ENCODE measurements at regions not wholly inside any gene's neighbourhood (a gene's known extent, or its start where the extent isn't known, plus 50 kb on each side); places are given as distances from the start of the nearest gene placed in this dataset.
"Not testable (repeated sequence)": the region's sequence is repeated elsewhere in the genome, so short reads cannot be mapped to it uniquely, and the experiment has no call there.

DNA sequence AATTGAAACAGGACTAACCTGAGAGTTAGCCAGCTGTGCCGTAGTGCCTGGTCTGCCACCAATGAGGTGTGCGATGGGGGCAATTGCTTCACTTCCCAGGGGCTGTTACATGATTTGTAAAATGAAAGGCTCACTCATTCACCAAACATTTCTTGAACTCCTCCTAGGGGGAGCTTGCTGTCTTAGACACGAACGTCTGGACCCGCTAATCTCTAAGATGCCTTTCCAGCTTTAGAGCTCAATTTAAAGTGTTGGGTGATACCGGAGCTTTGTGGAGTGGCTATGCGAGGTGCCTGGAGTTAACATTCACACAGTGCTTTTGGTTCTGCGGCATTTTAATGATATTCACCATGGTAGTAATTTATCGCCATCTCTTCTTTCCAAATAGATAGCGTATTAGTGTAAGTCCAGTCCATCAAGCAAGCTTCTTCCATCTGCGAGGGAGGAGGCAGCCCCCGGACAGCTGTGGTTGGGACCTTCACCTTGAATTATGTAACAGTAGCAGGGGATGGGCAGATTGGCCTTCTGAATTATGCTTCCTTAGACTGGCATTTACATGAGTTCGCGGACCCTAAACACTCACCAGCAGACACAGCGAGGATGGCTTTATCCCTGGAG, 179.9 kb downstream of the ADSS2 start:
- no peak for DNase-seq

DNA sequence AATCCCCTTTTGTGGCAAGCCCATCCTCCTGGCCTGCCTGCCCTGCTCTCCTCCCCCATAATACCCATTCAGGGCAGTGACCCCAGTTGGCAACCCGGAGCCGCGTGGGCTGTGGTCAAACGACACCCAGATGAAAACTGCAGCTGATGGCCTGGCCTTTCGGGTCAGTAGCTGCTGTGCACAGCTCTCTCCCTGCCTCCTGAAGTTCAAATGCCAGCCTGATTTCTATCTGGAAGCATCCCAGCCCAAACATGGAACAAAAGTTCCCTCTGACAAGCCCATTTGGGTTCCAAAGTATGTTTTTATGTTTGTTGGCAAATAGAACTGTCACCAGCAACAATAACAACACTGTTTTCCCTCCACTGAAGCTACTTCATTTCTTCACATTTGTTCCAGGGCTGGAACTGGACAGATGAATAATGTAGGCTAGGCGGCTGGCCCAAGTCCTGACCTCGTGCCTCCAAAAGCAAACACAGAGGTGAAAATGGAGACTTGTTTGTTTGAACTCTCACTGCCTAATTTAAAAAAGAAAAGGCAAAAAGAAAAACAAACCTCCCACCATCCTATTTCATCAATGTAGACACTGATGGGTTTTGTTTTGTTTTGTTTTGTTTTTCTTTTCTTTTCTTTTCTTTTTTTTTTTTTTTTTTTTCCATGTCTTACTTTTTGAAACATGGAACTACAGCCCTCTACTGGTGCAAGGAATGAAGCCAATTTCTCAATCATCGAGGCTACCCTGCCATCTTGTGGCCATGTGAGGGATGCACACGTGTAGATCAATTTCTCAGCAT, 179.0 kb downstream of the ADSS2 start:
- DNase-seq = peak; percentile 82

DNA sequence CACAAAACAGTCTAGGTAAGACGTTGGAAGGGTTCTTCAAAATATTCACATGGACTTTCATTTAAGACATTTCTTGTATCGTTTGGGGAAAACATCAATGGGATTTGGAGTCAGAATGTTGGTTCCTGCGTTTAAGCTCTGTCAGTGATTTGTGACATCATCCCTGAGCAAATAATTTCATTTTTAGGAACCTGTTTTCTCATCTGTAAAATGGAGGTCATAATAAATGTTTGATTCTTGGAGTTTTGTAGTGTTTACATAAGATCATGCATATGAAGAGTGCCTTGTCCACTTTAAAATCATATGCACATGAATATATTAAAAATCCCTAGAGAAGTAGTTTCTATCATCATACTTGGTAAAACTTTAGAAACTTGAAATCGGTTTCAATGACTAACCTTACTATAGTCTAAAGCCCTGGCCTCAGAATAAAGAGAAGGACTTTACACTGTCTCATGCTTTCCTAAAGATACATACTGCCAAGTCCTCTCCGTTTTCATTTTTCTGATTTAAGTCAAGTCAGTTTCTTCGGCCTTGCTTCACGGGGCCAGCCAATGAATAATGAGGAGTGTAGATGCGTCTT, 178.4 kb downstream of the ADSS2 start:
- no peak for DNase-seq

DNA sequence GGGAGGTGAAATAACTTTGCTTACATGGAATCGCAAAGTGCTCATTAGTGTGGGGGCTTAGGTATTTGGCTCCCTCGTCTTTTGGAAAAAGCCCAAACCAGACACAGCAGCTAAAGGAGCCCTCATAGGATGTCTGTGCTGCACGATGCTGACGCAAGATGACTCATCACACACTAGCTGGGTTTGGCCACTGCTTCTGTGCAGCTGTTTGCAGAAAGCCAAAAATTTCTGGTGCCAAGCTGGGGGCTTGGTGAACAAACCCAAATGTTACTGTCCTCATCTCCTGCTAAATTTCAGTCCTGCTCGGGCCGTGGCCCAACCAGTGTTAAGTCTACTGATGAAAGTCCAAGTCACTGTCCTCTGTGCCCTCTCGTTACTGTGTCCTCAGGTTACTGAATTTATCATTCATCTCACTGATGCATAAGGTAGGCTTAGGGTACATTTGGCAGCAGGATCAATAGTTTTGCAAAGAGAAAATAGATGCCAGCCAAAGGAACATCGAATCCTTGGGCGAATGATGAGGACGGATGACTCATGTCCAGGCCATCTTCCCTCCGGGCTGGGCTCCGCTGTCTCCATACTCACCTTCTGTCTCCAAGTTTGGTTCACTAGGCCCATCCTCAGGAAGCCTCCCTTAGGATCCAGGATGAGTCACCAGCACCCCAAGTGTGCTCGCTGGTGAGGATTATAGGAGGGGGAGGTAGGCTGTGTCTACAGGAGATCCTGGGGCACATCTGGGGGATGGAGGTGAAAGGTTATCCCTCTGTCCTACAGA, 177.7 kb downstream of the ADSS2 start:
- peak; percentile 36 for DNase-seq

DNA sequence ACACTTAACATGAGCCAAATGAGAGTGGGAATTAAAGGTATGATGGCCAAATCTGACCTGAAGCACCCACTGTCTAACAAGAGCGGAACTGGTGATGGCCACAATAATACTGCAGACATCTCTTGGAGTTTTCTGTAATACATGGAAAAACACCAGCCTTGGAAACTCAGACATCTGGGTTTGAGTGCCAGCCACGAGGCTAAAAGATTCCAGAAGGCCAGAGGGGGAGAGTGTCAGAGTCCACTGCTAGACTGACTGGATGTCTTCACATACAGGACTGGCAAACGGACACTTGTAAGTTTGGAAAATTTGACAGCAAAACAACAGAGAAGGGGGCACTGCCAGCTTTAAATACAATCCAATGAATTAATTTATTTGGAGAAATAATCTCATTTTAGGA, 175.1 kb downstream of the ADSS2 start:
- DNase-seq = no peak

DNA sequence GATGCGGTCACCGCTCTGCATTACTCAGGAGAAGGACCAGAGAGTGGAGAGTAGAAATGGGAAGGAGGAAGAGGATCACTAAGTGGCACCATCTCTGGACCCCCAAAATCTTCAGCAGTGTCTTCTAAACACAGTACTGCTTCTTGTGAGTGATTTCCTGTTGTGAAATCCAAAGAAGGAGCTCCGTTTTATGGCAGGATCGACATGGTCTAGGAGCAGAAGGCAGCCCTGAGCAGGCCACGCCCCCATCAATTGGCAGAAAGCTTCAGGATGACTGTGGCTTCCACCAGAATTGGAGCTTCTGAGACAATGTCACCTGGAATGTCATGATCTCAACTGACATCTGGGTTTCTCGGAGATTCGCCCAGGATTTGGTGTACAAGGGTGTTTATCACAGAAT, 171.5 kb downstream of the ADSS2 start:
- DNase-seq = no peak

DNA sequence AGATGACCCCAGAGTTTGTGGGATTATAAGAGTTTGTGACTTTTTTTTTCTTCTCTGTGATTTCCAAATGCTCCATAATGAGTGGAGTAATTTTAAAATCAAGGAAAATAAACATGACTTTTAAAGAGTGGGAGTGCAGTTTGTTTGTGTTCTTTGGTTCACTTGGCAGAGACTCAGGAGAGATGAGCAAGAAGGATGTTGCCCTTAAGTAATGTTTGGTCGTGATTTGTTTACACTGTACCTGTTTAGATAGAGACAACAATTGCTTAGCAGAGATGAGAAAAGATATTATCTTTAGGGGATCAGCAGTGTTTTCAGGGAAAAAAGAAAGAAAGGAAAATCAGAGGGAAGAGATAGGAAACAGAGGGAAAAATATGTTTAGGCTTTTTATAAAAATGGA, 170.8 kb downstream of the ADSS2 start:
- DNase-seq = no peak

DNA sequence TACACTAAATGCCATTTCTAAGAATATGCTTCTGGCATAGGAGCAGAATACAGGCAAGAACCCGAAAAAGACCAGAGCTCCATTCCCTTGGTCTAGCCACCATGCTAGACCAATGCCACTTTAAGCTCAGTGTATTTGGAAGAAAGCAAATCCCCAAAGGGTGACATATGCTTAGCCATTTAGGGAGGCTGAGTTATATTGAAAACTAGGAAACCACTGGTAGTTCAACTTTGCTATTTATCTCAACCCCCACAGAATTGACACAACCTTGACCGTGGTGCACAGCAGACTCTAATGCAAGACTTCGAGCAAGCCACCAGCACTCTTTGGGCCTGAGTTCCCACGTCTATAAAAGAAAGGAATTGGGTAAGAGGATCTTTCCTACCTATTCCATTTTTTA, 167.9 kb downstream of the ADSS2 start:
- DNase-seq = no peak

DNA sequence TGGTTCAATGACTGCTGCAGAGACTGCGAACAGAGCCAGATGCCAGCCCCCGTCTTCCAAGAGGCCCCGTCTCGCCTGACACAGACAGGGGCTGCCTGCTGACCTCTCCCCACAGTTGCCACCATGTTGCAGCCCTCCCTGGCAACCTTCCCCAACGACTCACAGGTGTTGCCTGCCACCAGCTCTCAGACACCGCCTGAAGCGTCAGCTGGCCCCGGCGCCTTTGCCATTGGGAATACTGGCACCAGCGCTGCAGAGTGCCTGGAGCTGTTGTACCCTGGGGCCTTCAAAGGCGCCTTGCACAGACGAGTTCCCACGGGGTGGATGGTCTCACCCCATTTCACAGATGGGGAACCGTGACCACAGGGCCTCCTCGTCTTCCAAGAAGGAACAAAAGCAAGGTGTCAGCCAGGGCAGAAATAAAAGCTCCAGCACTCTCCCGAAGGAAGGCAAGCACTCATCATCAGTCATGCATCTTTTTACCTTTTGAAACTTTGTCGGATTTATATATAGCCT, 167.0 kb downstream of the ADSS2 start:
- no peak for DNase-seq

DNA sequence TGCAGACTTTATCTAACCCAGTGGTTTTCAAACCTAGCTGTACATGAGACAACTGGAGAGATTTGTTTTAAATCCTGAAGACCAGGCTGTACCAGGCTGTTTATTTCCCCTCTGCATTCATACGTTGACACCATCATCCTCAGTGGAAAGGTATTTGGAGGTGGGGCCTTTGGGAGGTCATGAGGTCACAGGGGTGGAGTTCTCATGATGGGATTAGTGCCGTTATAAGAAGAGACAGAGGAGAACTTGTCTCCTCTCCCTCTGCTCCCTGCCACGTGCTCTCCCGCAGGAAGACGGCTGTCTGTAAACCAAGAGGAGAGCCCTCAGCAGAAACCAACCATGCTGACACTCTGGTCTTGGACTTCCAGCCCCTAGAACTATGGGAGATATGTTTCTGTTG, 165.4 kb downstream of the ADSS2 start:
- no peak for DNase-seq

DNA sequence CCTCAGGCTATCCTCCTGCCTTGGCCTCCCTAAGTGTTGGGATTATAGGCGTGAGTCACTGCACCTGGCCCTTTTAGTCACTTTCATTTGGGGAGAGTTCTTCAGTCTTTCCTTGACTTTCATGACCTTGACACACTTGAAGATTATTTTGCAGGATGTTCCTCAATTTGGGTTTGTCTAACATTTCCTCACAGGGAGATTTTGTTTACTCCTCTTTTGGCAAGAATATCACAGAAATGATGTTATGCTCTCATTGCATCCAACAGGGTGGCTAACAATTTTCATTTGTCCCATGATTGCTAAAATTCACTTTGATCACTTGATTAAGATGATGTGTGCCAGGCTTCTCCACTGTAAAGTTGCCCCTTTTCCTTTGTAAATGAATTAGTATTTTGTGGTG, 164.0 kb downstream of the ADSS2 start:
- DNase-seq = no peak

DNA sequence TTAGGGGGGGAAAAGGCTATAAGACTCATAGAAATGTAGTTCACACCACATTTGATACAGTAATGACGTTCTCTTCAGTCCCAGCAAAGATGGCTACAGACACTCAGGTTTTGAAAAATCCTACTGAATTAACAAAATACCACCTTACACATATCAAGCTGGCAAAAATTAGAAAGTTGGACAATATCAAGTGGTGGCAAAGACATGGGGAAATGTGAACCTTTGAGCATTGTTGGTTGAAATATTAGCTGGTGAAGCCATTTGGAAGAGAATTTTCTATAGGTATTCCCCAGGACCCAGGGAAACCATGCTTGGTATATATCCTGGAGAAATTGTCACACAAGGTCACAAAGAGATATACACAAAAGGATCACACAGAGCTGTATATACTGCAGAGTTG, 163.0 kb downstream of the ADSS2 start:
- no peak for DNase-seq

DNA sequence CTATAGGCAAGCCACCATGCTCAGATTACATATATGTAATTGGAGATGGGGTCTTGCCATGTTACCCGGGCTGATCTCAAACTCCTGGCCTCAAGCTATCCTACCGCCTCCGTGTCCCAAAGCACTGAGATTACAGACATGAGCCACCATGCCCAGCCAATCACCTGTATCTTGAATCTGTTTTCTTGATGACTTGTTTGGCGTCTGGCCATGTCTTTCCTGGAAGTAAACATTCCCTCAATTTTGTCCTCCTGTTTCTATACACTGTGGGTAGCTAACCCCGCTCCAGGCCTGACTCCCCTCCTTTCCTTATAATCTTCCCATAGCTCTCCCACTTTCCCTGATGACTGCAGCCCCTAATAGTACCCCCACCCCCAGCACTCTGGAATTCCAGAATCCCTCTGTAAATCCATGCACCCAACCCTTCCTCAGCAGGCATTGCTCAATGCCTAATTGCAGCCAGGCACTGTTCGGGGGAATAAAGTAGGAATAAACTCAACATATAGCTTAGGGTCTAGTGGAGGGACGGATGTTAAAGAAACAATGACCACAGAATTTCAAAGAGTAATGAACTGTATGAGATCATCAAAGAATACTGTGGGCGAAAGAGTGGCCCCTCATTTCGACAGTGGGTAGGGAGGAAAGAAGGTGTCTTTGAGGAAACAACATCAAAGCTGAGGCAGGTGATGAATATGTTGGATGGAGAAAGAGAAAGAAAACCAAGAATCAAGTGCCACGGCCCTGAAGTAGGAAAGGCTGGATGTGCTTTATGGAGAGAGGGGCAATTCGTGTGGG, 161.5 kb downstream of the ADSS2 start:
- DNase-seq = no peak

DNA sequence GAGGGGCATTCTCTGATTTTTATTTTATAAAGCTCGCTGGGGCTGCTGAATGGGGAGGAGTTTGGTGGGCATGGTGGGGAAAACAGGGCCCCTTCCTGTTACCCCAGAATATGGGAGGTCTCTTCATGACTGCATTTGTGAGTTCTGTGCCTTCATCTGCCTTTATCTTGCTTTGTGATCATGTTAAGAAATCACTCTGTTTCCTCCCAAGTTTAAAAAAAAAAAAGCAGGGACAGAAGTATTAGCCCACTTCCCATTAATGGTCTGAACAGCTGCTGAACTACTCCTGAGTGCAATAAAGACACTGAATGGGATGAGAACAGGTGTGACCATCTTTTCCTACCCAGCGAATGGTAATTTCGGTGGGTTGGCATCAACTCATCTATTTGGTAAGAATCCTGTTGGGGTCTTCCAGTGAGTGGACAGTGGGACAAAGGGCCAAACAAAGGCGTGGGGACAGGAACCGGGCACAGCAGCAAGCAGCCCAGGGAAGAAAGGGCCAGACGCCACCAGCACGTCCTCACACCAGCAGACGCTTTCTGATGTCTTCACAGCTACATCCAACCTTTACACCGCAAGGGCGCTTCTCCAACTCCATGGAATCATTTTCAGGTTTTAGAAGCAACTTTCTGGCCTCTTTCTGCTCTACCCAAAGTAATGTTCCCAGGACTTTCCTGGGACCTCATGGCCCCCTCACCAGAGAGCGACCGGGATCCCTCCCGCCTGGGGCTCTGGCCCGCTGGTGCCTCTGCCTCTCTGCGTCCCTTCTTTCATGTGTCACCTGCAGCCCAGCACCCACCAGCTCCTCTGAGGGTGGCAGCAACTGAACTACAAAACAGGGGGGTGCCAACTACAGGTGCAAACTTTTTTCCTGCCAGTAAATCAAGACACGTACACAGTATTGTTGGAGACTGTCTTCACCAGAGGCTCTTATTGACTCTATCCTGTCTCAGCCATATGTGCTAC, 160.2 kb downstream of the ADSS2 start:
- DNase-seq = no peak

DNA sequence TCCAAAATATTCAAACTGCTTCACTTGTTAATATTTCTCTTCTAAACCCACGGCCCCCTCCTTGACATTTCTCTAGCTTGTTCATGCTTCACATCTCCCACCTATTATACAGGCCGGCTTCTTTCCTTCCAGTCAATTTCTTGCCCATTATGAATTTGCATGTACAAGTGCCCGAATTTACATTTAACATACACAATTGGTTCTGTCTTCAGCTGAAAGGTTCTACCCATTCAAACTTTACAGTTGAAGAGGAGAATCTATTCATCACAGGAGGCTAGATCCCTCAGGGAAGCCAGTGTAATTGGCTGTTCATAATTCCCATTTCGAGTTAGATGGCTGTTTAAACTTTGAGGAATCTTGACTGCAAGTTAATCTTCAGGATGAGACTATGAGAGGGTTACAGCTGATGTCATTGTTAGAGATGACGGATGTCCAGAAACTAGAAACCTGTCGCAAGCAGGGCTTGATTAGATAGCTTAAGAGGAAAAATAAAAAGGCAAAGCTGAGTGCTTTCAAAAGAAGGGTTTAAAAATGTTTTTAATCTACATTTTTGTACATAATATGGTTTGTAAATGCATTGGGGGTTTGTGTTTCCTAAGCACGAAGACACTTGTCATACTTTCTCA, 157.0 kb downstream of the ADSS2 start:
- no peak for DNase-seq

DNA sequence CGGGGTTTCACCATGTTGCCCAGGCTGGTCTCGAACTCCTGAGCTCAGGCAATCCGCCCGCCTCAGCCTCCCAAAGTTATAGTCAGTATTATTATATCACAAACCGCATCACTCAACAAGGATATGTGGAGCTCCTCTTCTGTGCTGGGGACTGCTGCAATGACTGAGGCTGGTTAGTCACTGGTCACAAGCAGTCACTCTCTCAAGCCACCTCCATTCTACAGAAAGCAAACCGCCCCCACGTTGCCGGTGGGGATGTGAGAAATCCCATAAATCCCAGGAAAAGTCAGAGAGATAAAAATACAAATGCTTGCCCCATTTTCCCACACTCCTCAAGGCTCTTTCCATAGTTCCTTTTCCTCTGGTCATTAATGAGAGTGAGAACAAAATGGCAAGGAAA, 155.7 kb downstream of the ADSS2 start:
- no peak for DNase-seq

DNA sequence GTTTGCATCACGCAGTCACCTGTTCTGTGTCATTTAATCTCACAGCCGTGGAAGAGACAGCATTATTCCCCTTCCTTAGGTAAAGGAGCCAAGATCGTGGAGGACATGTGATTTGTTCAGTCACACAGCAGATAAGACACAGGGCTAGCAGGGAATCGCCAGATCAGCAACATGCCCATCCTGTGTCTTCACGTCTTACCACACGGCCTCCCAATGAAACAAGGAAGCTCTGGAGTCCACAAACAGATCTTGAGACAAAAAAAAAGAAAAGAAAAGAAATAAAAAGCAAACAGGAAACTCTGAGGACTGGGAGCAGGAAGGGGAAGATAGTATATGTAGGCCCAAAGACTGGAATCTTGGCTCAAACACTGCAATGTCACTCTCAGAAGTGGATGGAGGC, 155.3 kb downstream of the ADSS2 start:
- DNase-seq = no peak

DNA sequence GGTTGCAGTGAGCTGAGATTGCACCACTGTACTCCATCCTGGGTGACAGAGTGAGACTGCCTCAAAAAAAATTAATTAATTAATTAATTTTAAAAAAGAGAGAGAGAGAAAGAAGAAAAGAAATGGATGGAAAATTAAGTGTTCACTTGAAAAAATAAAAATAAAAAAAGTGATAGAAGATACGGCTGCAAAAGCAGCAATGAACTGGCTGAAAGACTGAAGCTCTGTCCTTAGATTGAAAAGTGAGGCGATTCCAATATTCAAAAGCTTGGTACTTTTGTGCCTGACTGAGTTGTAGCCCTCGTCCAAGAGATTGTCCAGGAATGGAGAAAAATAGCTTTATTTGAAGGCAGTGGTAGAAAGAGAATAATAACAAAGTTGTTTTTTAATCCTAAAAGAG, 154.6 kb downstream of the ADSS2 start:
- DNase-seq = no peak

DNA sequence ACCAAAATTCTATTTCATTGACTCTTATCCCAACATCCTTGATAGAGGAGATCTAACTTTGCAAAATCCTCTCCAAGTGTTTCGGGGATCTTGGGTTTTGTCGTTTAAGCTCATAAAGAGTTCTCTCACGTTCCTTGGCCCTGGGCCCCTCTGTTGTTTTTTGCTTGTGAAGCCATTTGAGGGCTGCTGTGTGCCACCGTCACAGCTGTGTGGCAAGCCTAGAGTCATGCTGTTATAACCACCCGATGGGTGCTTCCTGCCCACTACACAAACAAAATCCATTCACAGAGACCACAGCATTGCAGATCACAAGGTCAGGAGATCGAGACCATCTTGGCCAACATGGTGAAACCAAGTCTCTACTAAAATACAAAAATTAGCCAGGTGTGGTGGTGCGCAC, 154.1 kb downstream of the ADSS2 start:
- no peak for DNase-seq

DNA sequence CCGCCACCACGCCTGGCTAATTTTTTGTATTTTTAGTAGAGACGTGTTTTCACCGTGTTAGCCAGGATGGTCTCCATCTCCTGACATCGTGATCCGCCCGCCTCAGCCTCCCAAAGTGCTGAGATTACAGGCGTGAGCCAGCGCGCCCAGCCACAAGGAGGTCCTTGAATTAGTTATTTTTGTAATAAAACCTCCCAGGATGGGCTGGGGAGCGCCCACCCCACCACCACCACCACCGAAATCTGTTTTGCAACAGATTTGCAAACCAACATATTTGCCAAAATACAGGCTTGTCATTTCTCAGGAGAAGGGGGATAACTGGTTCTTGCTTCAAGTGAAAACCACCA, 151.7 kb downstream of the ADSS2 start:
- not testable (repeated sequence) for DNase-seq

DNA sequence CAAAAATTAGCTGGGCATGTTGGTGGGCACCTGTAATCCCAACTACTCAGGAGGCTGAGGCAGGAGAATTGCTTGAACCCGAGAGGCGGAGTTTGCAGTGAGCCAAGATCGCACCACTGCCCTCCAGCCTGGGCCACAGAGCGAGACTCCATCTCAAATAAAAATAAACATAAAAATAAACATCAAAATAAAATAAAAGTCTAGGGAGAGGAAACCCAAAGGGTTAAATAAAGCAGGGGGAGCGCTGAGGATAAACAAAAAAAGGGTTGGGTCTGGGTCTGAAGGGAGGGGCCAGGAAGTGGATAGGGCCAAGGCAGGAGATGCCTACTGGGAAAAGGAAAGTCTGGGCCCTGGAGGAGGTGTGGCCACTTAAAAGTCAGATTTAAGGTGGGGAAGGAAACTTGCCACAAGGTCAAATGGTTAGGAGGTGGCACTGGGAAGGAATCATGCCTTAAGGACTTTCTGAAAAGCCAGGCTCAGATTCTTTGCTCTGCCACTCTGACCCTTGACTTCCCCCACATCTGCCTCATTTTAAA, 150.0 kb downstream of the ADSS2 start:
- DNase-seq = no peak

Data from hematopoietic multipotent progenitor cell treated with erythropoietin and hydrocortisone succinate and interleukin-3 and kit ligand, for 8 days (in vitro differentiated cells).